CD4-positive, alpha-beta T cell treated with Interleukin-15 for 4 hours (primary cell): ENCODE measurements at regions not wholly inside any gene's neighbourhood (a gene's known extent, or its start where the extent isn't known, plus 50 kb on each side); places are given as distances from the start of the nearest gene placed in this dataset.
"Not testable (repeated sequence)": the region's sequence is repeated elsewhere in the genome, so short reads cannot be mapped to it uniquely, and the experiment has no call there.

ENCODE experiments used
- DNase-seq: peaks from one replicate; pipeline ENCODE4 v3.0.0-alpha.2; 2020; ENCODE audit warnings: low spot score

DNA sequence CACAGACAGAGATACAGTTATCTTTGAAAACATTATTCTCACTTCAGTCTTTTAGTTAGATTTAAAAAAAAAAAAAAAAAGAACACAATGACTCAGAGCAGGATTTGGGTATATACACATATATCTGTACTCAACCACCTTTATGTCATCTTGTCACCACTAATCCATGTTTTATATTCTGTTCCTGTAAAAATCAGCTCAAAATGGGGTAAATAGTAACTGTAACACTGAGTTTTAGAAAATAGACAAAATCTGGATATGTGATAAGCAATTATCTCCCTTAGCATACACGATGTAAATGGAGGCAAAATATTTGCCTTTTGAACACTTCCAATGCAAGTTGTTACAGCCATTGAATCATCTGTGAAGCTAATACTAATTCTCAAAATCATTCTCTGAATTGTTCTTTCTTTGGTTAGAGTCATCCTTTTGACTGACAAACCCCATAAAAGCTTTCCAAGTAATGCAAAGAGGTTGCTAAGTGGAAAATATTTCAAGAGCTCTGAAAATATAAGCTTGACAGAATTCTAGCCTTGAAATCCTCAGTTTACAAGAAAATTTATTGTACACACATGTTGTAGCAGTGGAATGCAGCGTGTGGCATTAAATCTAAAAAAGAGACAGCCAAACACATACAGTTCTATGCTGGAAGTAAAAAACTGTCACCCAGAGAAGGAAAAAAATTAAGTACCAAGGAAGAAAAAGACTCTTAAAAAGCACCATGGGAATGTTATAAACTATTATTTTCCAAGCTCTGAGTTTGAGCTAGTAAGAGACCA lies 502.2 kb upstream of the PHF14 start:
- DNase-seq, result no peak

DNA sequence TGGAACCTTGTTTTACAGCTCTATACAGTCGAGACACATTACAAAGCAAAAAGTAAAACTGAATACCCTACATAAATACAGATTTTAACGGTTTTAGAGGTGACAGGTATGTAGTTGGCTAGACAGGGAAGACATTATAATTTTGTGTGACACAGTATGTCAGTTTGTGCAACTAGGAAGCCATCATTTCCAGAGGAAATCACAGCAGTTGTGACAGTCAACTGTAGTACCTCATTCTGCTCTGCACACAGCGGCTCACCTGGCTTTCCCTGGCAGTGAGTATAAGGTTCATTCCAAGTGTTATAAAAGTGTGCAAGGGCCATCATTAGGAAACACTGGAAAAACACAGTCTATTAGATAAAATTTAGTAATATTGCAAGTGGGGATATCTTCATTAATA lies 501.6 kb upstream of the PHF14 start:
- no peak for DNase-seq

DNA sequence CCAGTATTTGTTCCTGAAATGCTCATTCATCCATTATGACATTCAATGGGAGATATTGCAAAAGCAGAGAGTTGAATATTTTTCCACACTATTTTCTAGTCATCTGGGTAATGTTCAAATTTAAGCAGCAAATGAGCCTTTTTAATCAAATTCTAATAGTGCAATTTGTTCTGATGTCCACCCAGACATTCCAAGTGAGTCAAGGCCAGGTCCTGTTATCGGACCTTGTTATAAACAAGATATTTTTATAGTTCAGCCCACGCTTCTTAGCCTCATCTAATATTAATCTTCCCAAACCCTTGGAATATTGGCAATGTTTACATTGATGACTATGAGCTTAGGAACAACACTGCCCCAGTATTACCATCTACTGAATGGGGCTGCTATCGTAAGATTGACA lies 500.1 kb upstream of the PHF14 start:
- no peak for DNase-seq

DNA sequence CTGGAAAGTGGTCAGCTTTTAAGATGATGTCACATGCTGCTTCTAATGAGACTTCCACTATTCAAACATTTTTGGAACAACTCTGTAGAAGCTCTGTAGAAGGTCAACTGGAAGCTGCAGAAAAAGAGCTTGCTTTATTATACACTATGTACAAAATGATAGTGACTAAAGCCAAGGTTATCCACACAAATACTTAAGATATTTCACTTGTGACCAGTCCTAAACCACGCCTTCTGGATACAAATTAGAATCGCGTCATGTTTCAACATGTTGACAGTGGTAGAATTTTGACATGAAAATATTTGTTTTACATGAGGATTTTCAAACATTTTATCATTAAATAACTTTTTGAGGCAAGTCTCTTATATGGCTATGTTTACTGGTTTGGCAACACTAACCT lies 499.6 kb upstream of the PHF14 start:
- DNase-seq, result no peak

DNA sequence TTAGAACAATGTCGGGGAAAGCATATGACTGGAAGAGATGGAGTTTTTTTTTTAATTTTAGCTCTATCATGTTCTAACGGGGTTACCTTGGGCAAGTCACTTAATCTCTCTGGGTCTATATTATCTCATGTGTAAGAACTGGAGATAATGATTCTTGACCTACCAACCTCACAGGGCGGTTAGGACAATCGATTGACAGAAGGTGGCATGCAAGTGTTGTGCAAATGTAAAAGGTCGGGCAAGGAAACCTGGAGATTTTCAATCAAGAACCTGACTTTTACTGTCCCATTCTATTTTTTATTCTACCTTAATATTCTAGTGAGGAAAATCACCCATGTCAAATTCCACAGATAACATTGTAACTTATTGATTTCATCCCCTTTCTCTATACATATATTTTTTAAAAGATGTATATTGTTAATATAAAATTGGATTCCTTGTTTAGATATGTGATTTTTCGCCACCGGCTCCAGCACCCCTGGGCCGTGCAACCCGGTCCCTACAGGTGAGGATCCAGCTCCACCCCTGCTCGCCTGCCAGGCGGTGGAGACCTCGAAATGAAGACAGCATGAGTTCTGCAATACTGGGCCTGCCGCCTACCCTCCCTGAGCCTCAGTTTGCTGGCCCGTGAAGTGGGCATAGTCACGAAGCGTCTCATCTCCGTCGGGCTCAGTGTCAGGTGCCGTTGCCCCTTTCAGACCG lies 497.6 kb upstream of the PHF14 start:
- no peak for DNase-seq

DNA sequence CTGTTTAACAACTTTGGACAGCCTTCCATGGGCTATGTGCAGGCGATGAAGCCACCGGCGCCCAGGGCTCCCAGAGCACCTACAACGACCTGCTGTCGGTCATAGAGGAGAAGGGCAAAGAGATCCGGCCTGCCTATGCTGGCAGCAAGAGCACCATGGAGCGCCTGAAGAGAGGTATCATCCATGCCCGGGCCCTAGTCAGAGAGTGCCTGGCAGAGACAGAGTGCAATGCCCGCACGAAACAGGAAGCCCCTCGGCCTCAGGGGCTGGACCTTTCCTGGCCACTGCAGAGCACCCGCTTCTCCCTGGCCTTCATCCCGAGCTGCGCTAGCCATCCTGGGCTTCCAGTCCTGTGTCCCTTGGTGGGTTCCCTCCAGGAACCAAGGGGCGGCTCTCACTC lies 497.0 kb upstream of the PHF14 start:
- no peak for DNase-seq

DNA sequence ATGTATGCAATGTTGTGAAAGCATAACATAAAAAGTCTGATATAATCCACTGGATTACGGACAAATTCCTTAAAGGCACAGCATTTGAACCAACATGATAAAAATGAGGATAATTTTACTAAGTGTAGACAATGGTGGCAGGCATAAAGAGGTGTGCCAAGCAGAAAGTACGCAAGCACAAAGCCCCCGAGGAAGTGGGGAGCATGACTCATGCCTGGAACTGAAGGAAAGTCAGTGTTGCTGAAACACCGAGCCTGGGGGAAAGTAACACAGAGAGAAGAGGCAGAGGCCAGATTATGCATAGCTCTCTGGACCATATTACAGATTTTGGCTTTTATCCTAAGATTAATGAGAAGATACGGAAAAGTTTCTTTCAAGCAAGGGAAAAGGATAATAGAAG lies 490.0 kb upstream of the PHF14 start:
- DNase-seq, result no peak

DNA sequence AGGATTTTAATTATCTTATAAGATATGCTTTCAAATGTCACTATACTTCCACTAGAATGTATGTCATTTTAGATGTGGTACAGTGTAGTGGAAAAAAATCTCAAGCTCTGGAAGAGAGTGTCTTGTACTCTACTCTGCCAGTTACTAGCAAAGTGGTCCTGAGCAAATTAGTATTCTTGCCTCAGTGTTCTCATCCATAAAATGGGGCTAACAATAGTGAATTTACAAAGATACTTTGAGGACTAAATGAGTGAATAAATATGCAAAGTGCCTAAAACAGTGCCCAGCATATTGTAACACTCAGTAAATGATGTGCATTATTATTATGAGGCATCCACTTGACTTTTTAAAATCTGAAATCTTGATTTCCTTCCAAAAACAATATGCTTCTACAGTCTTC lies 488.9 kb upstream of the PHF14 start:
- DNase-seq, result no peak

DNA sequence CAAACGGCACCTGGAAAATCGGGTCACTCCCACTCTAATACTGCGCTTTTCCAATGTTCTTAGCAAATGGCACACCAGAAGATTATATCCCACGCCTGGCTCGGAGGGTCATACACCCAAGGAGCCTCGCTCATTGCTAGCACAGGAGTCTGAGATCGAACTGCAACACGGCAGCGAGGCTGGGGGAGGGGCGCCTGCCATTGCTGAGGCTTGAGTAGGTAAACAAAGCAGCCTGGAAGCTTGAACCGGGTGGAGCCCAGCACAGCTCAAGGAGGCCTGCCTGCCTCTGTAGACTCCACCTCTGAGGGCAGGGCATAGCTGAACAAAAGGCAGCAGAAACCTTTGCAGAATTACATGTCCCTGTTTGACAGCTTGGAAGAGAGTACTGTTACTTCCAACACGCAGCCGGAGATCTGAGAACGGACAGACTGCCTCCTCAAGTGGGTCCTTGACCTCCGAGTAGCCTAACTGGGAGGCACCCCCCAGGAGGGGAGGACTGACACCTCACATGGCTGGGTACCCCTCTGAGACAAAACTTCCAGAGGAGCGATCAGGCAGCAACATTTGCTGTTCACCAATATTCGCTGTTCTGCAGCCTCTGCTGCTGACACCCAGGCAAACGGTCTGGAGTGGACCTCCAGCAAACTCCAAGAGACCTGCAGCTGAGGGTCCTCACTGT lies 472.3 kb upstream of the PHF14 start:
- DNase-seq, result not testable (repeated sequence)

DNA sequence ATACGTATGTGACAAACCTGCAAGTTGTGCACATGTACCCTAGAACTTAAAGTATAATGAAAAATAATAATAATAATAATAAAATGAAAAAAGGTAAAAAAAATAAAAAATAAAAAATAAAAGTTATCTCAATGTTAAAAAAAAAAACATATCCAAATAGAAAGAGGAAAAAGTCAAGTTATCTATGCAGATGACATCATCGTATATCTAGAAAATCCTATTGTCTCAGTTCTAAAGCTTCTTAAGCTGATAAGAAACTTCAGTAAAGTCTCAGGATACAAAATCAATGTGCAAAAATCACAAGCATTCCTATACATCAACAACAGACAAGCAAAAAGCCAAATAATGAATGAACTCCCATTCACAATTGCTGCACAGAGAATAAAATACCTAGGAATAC lies 466.6 kb upstream of the PHF14 start:
- no peak for DNase-seq

DNA sequence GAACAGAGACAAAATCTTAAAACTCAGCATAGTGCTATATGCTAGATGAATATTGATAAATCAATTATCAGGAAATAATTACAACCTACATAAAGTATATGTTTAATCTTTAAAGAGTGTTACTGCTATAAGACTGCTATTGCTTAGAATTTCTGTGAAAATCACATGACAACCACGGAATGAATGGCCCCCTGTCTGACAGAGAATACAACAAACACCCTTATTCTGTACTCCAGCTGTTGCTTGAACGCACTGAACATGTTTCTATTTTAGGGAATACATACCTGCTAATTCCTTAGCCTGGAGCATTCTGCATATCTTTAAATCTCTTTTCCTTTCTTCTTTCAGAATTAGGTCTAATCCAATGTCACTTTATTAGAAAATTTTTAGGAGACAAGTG lies 452.4 kb upstream of the PHF14 start:
- no peak for DNase-seq

DNA sequence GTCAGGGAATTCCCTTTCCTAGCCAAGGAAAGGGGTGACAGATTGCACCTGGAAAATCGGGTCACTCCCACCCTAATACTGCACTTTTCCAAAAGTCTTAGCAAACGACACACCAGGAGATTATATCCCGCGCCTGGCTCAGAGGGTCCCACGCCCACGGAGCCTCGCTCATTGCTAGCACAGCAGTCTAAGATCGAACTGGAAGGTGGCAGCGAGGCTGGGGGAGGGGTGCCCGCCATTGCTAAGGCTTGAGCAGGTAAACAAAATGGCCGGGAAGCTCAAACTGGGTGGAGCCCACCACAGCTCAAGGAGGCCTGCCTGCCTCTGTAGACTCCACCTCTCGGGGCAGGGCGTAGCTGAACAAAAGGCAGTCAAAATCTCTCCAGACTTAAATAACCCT lies 440.2 kb upstream of the PHF14 start:
- DNase-seq, result not testable (repeated sequence)

DNA sequence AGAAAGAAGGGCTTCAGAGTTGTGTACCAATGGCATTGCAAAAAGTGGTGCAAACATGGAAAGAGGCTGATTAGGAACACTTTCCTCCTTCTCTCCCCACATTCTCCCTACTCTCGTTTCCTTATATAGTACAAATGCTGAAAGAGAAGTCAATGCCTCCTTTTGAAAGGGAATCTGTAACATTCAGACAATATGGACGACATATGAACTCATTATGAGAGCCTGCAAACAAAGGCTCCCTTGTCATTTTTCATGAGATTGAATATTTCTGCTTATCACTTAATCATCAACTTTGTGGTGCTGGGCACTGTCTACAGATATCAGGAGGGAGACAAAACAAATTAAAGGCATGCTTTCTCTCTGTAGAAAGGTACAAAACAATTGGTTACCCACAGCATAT lies 437.1 kb upstream of the PHF14 start:
- no peak for DNase-seq

DNA sequence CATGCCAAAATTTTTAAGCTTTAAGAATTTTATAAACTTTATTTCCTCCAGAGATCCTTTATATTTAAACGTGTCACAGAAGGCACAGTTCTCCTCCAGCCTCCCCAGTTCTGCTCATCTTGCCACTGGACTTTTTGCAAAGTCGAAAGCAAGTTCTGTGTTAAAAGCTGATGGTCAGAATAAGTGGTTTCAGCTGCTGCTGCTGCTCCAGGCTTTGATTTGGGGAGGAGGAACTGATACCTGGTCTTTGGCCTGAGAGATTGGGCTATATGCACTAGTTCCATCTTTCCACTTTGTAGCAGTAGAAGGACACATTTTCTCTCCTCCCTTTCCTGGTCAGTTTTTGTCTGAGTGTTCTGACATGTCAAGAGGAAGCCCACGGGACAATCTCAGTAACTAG lies 435.9 kb upstream of the PHF14 start:
- no peak for DNase-seq

DNA sequence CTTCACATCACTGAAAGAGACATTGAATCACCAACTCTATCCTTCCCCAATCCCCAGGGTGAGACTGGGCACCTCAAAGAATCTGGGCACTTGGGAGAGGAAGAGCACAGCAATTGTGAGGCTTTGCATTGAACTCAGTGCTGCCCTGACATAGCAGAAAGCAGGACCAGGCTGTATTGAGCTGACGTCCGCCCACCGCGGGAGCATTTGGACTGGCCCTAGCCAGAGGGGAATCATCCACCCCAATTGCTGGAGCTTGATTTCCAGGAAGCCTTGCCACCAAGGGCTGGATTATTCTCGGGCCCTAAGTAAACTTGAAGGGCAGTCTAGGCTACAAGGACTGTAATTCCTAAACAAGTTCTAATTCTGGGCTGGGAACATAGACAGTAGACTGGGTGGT lies 416.3 kb upstream of the PHF14 start:
- DNase-seq, result no peak

DNA sequence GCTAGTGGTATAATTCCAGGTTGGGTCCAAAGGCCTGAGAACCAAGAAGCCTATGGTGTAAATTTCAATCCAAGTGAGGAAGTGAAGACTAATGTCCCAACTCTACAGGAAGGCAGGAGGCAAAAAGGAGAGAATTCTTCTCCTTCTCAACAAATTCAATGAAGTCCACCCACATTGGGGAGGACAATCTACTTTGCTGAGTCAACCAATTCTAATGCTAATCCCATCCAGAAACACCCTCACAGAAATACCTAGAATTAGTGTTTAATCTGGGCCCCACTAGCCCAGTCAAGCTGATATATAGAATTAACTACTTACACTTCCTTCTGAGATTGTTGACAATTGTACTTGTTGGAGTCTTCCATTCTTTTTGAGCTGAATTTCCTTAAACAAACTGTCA lies 413.2 kb upstream of the PHF14 start:
- no peak for DNase-seq

DNA sequence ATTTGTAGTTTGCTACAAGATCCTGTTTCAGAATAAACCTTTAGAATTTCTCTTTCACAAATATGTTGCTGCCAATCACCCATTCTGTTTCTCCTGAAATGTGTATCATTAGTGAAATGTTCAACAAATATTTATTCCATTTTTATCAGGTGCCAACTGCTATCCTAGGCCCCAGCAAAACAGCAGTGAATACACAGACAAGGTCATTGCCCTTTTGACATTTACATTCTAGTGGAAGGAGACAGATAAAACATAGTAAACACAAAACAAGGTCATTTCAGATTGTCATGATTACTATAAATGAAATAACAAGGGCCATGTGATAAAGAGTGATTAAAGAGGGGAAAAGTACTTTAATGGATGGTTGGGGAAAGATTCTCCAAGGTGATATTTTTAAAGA lies 404.8 kb upstream of the PHF14 start:
- DNase-seq, result no peak

DNA sequence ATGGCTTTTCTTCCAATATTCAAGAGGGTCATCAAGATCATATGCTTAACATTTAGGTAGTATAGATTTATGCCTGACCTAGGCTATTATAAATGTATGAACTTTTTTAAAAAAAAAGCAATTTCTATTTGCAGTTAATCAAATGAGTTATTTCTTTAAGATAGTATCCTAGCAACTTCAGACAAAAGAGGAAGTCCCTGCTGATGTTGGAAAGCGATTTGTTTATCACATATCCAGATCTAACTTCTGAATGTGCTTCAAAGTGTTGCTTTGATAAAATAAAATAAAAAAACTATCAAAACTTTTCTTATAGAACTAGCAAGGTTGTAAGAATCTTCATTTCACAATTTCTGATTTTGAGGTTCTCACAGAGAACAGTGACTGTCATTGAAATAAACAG lies 401.9 kb upstream of the PHF14 start:
- no peak for DNase-seq

DNA sequence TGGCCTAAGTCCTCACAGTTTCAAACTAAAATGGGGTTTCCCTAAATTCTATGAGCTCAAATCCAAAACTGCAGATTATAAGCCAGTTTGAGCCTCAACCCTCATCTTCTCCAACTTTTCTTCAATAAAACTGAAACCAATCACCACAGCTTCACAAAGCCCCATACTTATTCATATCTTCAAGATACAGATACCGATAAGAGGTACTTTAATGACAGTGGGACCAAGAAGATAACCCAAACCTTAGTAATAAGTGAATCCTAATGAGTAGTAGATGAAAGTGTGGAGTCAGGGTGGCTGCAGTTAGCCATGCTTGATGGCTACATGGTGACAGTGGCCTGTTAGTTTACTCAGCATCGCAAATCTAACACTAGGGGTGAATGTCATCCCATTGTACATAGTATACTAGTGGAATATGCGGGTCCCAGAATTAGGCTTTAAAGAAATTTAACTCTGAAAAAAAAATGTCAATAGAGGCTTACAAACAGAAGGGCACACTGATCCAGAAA lies 395.8 kb upstream of the PHF14 start:
- DNase-seq, result no peak

DNA sequence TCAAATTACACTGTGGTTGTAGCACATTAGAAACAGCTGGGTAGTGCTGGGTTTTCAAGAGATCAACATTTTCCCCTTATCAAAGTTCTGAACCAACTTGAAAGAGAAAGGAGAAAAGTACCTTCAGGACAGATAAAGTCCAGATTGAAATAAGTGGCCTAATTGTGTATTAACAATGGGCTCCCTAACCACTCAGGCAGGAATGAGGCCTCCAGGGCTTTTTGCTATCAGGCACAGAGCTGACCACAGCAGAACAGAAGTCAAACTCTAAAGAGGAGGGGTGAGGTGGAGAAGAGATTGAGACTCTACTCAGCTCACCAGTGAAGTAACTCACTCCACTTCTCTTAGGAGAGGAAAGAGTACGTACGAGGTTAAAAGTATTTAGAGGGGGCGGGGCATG lies 394.1 kb upstream of the PHF14 start:
- no peak for DNase-seq

DNA sequence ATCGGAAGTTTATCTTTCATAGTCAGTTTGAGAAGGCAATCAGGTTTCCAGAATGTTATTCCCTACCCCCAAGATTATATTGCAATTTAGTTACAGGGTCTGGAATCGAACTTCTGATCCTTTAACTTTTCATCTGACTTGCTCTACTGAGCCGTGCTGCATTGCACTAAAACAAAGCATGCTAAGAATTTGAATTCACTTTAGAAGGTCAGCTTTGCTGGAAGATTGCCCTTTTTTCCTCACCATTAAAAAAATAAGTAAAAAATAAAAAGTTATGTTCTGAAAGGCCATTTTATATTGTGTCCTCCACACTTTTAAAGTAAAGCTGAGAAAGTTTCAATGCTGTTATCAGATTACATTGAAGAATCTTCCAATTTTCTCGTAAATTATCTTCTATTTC lies 388.8 kb upstream of the PHF14 start:
- DNase-seq, result no peak

DNA sequence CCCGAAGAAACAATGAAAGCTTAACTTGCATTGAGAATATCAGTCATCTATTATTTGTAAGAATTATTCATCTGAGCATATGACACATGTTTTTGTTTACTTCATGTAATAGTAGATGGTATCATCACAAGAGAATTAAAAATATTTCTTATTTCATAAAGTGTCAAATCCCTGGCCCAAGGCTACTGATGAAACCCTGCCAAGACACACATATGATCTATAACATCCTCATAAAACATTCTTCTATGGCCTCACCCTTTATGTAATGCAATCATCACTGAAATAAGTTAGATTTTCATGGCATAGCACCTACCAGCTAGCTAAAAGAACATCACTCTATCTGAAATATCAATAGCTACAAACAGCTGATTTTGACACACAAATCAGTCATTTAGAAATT lies 385.6 kb upstream of the PHF14 start:
- DNase-seq, result no peak

DNA sequence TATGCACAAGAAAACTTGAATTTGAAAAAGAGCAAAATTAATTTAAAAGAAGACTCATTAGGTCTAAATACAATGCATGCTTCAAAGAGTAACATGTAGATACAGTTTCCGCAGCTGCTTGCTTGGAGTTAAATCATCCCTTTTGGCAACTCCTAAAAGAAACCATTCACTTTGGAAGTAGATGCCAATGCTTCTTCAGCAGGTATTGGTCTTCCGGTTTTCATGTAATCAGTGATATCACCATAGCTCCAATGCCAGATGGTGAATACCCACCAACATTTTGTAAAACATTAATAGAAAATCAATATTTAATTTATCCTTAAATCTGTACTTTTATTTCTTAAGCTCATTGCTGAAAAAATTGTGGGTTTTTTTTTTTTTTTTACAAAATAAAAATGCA lies 381.1 kb upstream of the PHF14 start:
- no peak for DNase-seq
